ENCODE measurements at regions not wholly inside any gene's neighbourhood (a gene's known extent, or its start where the extent isn't known, plus 50 kb on each side); places are given as distances from the start of the nearest gene placed in this dataset.

DNA sequence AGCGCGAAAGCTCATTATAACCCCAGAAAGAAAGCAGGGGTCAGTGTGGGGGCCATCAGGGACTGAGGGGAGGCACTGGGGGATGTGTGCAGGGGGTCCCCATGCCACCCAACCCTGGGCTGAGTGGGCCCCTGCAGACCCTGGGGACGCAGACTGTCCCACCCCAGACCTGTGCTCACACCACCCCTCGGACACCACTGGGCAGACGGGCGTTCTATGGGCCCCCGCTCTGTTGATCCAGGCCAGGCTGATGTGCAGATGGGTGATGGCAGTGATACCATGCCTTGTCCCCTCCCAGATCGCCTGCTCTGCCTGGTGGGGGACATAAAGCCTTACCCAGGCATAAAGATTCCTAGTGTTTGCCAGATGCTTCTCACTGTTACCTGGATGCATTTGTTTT, 259.7 kb upstream of the TLE3 start (continued):
- TF ChIP-seq IRF3 (IDR thresholded peaks at IDR 0.05): no peak
- no peak for TF ChIP-seq SP1 (IDR thresholded peaks at IDR 0.05; ENCODE audit: low read depth, low read length)
- no peak for TF ChIP-seq MEF2A (IDR thresholded peaks at IDR 0.05; ENCODE audit: insufficient read depth, low read depth, low read length)

DNA sequence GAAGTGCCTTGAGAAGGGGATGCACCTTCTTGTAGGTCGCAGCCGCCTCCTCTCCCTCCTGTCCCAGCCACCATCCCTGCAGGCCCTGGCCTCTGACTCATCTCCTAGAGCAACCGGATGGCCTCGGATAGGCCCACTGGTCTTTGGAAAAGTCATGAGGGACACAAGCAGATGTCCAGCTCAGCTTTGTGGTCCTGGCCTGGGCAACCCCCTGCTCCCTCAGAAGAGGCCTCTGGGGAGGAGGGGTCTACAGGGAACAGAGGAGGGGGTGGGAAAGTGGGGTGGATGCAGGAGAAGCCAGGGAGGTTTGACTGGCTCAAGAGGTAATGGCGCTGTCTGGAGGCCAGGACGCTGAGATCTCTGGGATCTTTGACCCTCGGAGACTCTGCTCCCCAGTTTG, 259.2 kb upstream of the TLE3 start:
- ChIA-PET POLR2A (no interaction called here), CTCF (no interaction called here), SMC1A (ENCODE audit: uncharacterized antibody, unreplicated experiment) (no interaction called here), RAD21 (ENCODE audit: unreplicated experiment) (no interaction called here)
- Histone ChIP-seq H3K4me1 (ENCODE audit: control insufficient read depth, insufficient read depth, low read length) (no peaks in the 10 kb centered on the region), H3K9me3 (replicated peaks; ENCODE audit: control insufficient read depth, insufficient read depth, low read length) (no peaks in the 10 kb centered on the region), H4K20me1 (ENCODE audit: control insufficient read depth, insufficient read depth) (no peaks in the 10 kb centered on the region), H3K79me2 (ENCODE audit: control insufficient read depth, insufficient read depth, low read length) (no peaks in the 10 kb centered on the region), H3K4me3 (no peak overlapping the region), H3K9ac (ENCODE audit: control insufficient read depth, insufficient read depth, low read length) (no peak overlapping the region), H2AFZ (ENCODE audit: control insufficient read depth, low read depth, low read length) (no peak overlapping the region), H3K4me2 (ENCODE audit: control insufficient read depth, insufficient read depth) (no peak overlapping the region), H3K27ac (ENCODE audit: control insufficient read depth, insufficient read depth) (no peak overlapping the region), H3K27me3 (replicated peaks in 1 of 2; ENCODE audit: control insufficient read depth in 2 of 2, insufficient read depth in 2 of 2, low read length in 1 of 2) (peaks cover 0 to 2% of the 10 kb centered on the region in 2 experiments; a peak in 3 of 4 replicates), H3K36me3 (ENCODE audit: control insufficient read depth in 2 of 2, insufficient read depth in 2 of 2, low read length in 1 of 2) (no peaks in the 10 kb centered on the region)
- no peak for DNase-seq (ENCODE audit: low read depth, low spot score)
- no peak for ATAC-seq
- no peak for FAIRE-seq
- no TSS peak for BruUV-seq (replicated peaks)
- 42% methylated on average over 5 of the region's 7 CpGs for WGBS (ENCODE audit: insufficient coverage, insufficient replicate concordance, low lambda C conversion rate, missing lambda C conversion rate)
- in situ Hi-C loops (cut with MboI): no loop called here
- intact Hi-C loops (cut with micrococcal nuclease; ENCODE audit: unreplicated experiment): no loop called here
- TF ChIP-seq HCFC1 (IDR thresholded peaks at IDR 0.05; ENCODE audit: low read length) (no peak), SMAD5 (IDR thresholded peaks at IDR 0.05; ENCODE audit: low read depth) (no peak), MTA3 (IDR thresholded peaks at IDR 0.05; ENCODE audit: borderline replicate concordance, low read length) (no peak), SUPT20H (IDR thresholded peaks at IDR 0.05; ENCODE audit: borderline replicate concordance, control insufficient read depth, low read depth, low read length) (no peak), JUNB (IDR thresholded peaks at IDR 0.05) (no peak), CBX5 (IDR thresholded peaks at IDR 0.05; ENCODE audit: low read depth) (no peak), PML (IDR thresholded peaks at IDR 0.05; ENCODE audit: low read length) (no peak), CBX3 (IDR thresholded peaks at IDR 0.05; ENCODE audit: borderline replicate concordance, low read depth) (no peak), MEF2B (IDR thresholded peaks at IDR 0.05; ENCODE audit: partially characterized antibody, poor library complexity, severe bottlenecking) (no peak), ATF7 (IDR thresholded peaks at IDR 0.05; ENCODE audit: low read depth) (no peak), ATF2 (IDR thresholded peaks at IDR 0.05; ENCODE audit: low read length) (no peak), NFIC (IDR thresholded peaks at IDR 0.05; ENCODE audit: low read depth, low read length) (no peak)
- TF ChIP-seq, protein P1, sequence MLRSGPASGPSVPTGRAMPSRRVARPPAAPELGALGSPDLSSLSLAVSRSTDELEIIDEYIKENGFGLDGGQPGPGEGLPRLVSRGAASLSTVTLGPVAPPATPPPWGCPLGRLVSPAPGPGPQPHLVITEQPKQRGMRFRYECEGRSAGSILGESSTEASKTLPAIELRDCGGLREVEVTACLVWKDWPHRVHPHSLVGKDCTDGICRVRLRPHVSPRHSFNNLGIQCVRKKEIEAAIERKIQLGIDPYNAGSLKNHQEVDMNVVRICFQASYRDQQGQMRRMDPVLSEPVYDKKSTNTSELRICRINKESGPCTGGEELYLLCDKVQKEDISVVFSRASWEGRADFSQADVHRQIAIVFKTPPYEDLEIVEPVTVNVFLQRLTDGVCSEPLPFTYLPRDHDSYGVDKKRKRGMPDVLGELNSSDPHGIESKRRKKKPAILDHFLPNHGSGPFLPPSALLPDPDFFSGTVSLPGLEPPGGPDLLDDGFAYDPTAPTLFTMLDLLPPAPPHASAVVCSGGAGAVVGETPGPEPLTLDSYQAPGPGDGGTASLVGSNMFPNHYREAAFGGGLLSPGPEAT (IDR thresholded peaks at IDR 0.05; ENCODE audit: low read depth): no peak
